ENCODE measurements at regions not wholly inside any gene's neighbourhood (a gene's known extent, or its start where the extent isn't known, plus 50 kb on each side); places are given as distances from the start of the nearest gene placed in this dataset.

GRCh38 chr7:114822844-114823243 lies 99.0 kb upstream of the MDFIC start:
- no peak for TF ChIP-seq POLR2A (IDR thresholded peaks at IDR 0.05)
- TF ChIP-seq, protein P1, sequence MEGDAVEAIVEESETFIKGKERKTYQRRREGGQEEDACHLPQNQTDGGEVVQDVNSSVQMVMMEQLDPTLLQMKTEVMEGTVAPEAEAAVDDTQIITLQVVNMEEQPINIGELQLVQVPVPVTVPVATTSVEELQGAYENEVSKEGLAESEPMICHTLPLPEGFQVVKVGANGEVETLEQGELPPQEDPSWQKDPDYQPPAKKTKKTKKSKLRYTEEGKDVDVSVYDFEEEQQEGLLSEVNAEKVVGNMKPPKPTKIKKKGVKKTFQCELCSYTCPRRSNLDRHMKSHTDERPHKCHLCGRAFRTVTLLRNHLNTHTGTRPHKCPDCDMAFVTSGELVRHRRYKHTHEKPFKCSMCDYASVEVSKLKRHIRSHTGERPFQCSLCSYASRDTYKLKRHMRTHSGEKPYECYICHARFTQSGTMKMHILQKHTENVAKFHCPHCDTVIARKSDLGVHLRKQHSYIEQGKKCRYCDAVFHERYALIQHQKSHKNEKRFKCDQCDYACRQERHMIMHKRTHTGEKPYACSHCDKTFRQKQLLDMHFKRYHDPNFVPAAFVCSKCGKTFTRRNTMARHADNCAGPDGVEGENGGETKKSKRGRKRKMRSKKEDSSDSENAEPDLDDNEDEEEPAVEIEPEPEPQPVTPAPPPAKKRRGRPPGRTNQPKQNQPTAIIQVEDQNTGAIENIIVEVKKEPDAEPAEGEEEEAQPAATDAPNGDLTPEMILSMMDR (IDR thresholded peaks at IDR 0.05): no peak
